Ovary (tissue), 3 donors: ENCODE measurements at regions not wholly inside any gene's neighbourhood (a gene's known extent, or its start where the extent isn't known, plus 50 kb on each side); places are given as distances from the start of the nearest gene placed in this dataset.

Experiments
- POLR2A ChIP-seq: fragments of 450-650 bp; IDR thresholded peaks from one replicate; pipeline ENCODE4 v1.6.1; 2017; ENCODE audit warnings: antibody characterized with exemption, mild to moderate bottlenecking, moderate library complexity
- TF ChIP-seq, protein P1 (sequence below), 3 donors: fragments of 450-650 bp in 2 of 3; fragments of 200-600 bp in 1 of 3; IDR thresholded peaks; one replicate each; pipeline versions ENCODE4 v1.5.1 to v1.8.0; 2016 to 2022; ENCODE audit warnings: antibody characterized with exemption in 3 of 3, mild to moderate bottlenecking in 1 of 3
- donor health status: DM: no; HTN: no; CAD: no.

DNA sequence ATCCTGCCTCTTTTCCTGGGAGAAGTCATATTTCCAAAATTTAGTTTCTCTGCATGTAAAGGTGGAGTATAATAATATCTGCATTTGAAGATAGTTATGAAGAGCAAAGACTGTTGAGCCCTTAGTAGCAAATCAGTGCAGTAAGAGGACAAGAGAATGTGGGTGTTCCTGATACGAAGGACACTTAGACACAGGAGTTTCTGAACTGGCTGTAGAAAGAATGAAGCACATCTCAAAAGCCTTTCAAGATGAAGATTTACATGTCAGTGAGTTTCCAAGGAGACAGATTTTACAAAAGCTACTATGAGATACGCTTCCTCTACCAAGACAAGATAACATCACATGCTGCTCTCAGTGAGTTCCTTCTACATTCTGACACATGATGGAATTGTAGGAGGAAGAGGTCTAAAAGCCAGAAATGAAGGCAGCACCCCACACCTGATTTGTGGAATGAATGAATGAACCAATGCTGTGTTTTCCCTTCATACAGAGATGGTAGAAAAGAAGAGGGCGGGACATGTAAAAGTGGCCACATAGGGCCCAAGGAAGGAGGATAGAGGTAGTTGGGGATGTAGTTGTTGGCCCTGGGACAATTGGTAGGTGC, 173.6 kb upstream of the PDE1C start:
- TF ChIP-seq POLR2A, result no peak
- TF ChIP-seq, protein P1, sequence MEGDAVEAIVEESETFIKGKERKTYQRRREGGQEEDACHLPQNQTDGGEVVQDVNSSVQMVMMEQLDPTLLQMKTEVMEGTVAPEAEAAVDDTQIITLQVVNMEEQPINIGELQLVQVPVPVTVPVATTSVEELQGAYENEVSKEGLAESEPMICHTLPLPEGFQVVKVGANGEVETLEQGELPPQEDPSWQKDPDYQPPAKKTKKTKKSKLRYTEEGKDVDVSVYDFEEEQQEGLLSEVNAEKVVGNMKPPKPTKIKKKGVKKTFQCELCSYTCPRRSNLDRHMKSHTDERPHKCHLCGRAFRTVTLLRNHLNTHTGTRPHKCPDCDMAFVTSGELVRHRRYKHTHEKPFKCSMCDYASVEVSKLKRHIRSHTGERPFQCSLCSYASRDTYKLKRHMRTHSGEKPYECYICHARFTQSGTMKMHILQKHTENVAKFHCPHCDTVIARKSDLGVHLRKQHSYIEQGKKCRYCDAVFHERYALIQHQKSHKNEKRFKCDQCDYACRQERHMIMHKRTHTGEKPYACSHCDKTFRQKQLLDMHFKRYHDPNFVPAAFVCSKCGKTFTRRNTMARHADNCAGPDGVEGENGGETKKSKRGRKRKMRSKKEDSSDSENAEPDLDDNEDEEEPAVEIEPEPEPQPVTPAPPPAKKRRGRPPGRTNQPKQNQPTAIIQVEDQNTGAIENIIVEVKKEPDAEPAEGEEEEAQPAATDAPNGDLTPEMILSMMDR (IDR thresholded peaks at IDR 0.05), result no peak
